Vagina (tissue), 2 donors: ENCODE measurements at regions not wholly inside any gene's neighbourhood (a gene's known extent, or its start where the extent isn't known, plus 50 kb on each side); places are given as distances from the start of the nearest gene placed in this dataset.

Experiments
- CTCF ChIP-seq, 3 experiments: fragments of 450-650 bp in 2 of 3; fragments of 200-600 bp in 1 of 3; sonication (generic) in 1 of 3; IDR thresholded peaks; one replicate each; pipeline ENCODE4 v1.5.1; 2017 to 2019; ENCODE audit warnings: antibody characterized with exemption in 3 of 3, mild to moderate bottlenecking in 2 of 3, moderate library complexity in 2 of 3
- POLR2A ChIP-seq, 2 donors: fragments of 450-650 bp; IDR thresholded peaks; one replicate each; pipeline ENCODE4 v1.6.1; 2017; ENCODE audit warnings: antibody characterized with exemption in 2 of 2, mild to moderate bottlenecking in 2 of 2, moderate library complexity in 2 of 2
- POLR2AphosphoS5 ChIP-seq, 2 donors: sonication (generic); formaldehyde crosslinking; IDR thresholded peaks; one replicate each; pipeline ENCODE4 v1.9.0; 2017; ENCODE audit warnings: antibody characterized with exemption in 2 of 2, mild to moderate bottlenecking in 2 of 2, low read depth in 1 of 2; ENCODE audit not compliant: insufficient read depth in 1 of 2

- TF ChIP-seq CTCF (IDR thresholded peaks at IDR 0.05): no peak
- TF ChIP-seq POLR2AphosphoS5 (IDR thresholded peaks at IDR 0.05; ENCODE audit: insufficient read depth in 1 of 2, low read depth in 1 of 2): no peak
- no peak for TF ChIP-seq POLR2A (IDR thresholded peaks at IDR 0.05)
Observed at GRCh38 chr2:63767307-63767706, 74.4 kb upstream of the UGP2 start.
